B cell (primary cell): ENCODE measurements at regions not wholly inside any gene's neighbourhood (a gene's known extent, or its start where the extent isn't known, plus 50 kb on each side); places are given as distances from the start of the nearest gene placed in this dataset.

Source experiments
- CTCF ChIP-seq: fragments of 200-600 bp; IDR thresholded peaks from one replicate; pipeline ENCODE4 v1.8.0; 2022; ENCODE audit warnings: antibody characterized with exemption, mild to moderate bottlenecking
- EZH2 ChIP-seq: IDR thresholded peaks from 2 replicates; pipeline ENCODE4 v1.6.1; 2012; ENCODE audit warnings: borderline replicate concordance, low read depth, mild to moderate bottlenecking, moderate library complexity, low read length; ENCODE audit not compliant: insufficient read depth, poor library complexity, severe bottlenecking

GRCh38 chr20:58081846-58082245 is 146.6 kb downstream of the ANKRD60 start:
- TF ChIP-seq CTCF (no peak), EZH2 (no peak)
